Keratinocyte (primary cell): ENCODE measurements at regions not wholly inside any gene's neighbourhood (a gene's known extent, or its start where the extent isn't known, plus 50 kb on each side); places are given as distances from the start of the nearest gene placed in this dataset.

Source experiments
- DNase-seq: peaks from one replicate; pipeline ENCODE4 v3.0.0-alpha.2; 2011; ENCODE audit warnings: low read depth, missing footprints, low spot score
- FAIRE-seq: peaks from 2 replicates; lab custom pipeline; 2011; peaks lifted over from hg19 to GRCh38; lab: Jason Lieb, UNC
- H2AFZ ChIP-seq: 2 replicates; pipeline ENCODE4 v1.6.0; 2012; ENCODE audit warnings: low read length, control low read depth, inconsistent platforms; ENCODE audit not compliant: control insufficient read depth
- H3K27ac ChIP-seq: 2 replicates; pipeline ENCODE4 v1.5.1; 2011; ENCODE audit warnings: low read length; ENCODE audit not compliant: control insufficient read depth, insufficient read depth
- H3K27me3 ChIP-seq: 3 replicates; pipeline ENCODE4 v1.6.0; 2011; ENCODE audit warnings: low read length; ENCODE audit not compliant: control insufficient read depth, insufficient read depth; ENCODE audit errors: extremely low read depth
- H3K36me3 ChIP-seq, 2 experiments: 2 replicates in 1 of 2; 3 replicates in 1 of 2; pipeline ENCODE4 v1.5.1; 2011; ENCODE audit warnings: low read length in 2 of 2, mild to moderate bottlenecking in 1 of 2; ENCODE audit not compliant: control insufficient read depth in 2 of 2, insufficient read depth in 2 of 2; ENCODE audit errors: extremely low read depth in 1 of 2
- H3K4me1 ChIP-seq: 3 replicates; pipeline ENCODE4 v1.5.1; 2011; ENCODE audit warnings: low read length; ENCODE audit not compliant: control insufficient read depth, insufficient read depth; ENCODE audit errors: extremely low read depth
- H3K4me2 ChIP-seq: 3 replicates; pipeline ENCODE4 v1.6.0; 2011; ENCODE audit warnings: low read depth, low read length; ENCODE audit not compliant: control insufficient read depth, insufficient read depth; ENCODE audit errors: extremely low read depth
- H3K4me3 ChIP-seq, 3 experiments: fragments of 200-600 bp in 1 of 3; sonication (generic) in 1 of 3; 2 replicates in 2 of 3; 3 replicates in 1 of 3; pipeline ENCODE4 v1.5.1; 2011 to 2016; ENCODE audit warnings: low read length in 3 of 3, mild to moderate bottlenecking in 3 of 3, control low read depth in 2 of 3, inconsistent platforms in 1 of 3, low read depth in 1 of 3, mixed read lengths in 1 of 3, mixed run types in 1 of 3, moderate library complexity in 1 of 3; ENCODE audit not compliant: control insufficient read depth in 2 of 3, insufficient read depth in 2 of 3; ENCODE audit errors: extremely low read depth in 1 of 3
- H3K79me2 ChIP-seq: 2 replicates; pipeline ENCODE4 v1.6.0; 2012; ENCODE audit warnings: low read length; ENCODE audit not compliant: control insufficient read depth, insufficient read depth
- H3K9ac ChIP-seq: 3 replicates; pipeline ENCODE4 v1.6.0; 2011; ENCODE audit warnings: low read length; ENCODE audit not compliant: control insufficient read depth, insufficient read depth; ENCODE audit errors: extremely low read depth
- H3K9me1 ChIP-seq: 3 replicates; pipeline ENCODE4 v1.6.0; 2011; ENCODE audit warnings: low read length; ENCODE audit not compliant: control insufficient read depth, insufficient read depth; ENCODE audit errors: extremely low read depth
- H3K9me3 ChIP-seq: 2 replicates; pipeline ENCODE4 v1.5.1; 2012; ENCODE audit warnings: low read depth, low read length; ENCODE audit not compliant: control insufficient read depth
- H4K20me1 ChIP-seq: 3 replicates; pipeline ENCODE4 v1.6.0; 2011; ENCODE audit warnings: low read length; ENCODE audit not compliant: control insufficient read depth, insufficient read depth; ENCODE audit errors: extremely low read depth
- EZH2 ChIP-seq: IDR thresholded peaks from one replicate; pipeline ENCODE4 v1.6.1; 2012; ENCODE audit warnings: inconsistent platforms, mild to moderate bottlenecking, low read length, moderate library complexity
- dilution Hi-C: fragments of 300-500 bp; cut with MboI; formaldehyde crosslinking; loops from one replicate; pipeline ENCODE4 v1.7.0; 2020; ENCODE audit warnings: low sequenced_read_pairs; ENCODE audit not compliant: extremely low pct_ligation_motif_present
- TF ChIP-seq, protein P1 (sequence below), 3 experiments: IDR thresholded peaks in 1 of 3; conservative IDR thresholded peaks in 1 of 3; optimal IDR thresholded peaks in 1 of 3; 2 replicates in 2 of 3; 3 replicates in 1 of 3; pipeline versions ENCODE3 to v1.5.1; 2011; ENCODE audit warnings: low read length in 3 of 3, mild to moderate bottlenecking in 3 of 3, moderate library complexity in 2 of 3, control low read depth in 1 of 3, inconsistent platforms in 1 of 3; ENCODE audit not compliant: insufficient read depth in 2 of 3; ENCODE audit errors: extremely low read depth in 1 of 3

DNA sequence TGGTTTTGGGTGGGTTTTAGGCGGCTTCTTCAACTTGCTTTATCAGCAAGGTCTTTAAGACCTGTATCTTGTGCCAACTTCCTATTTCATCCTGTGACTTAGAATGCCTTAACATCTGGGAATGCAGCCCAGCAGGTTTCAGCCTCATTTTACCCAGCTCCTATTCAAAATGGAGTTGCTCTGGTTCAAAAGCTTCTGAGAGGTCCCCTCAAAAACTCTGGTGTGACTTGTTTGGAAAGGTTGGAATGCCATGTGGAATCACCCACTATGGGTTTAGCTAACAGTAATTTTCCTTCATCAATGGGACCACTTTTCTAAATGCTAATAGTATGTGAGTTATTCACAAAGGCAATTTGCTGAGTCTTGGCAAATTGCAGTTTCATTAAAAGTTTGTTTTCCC is 509.4 kb upstream of the SMIM21 start:
- H3K4me2 ChIP-seq, result no peak overlapping the region
- no peaks in the 10 kb centered on the region for H3K9me3 ChIP-seq
- H4K20me1 ChIP-seq, result no peaks in the 10 kb centered on the region
- dilution Hi-C loops, result no loop called here
- no peak overlapping the region for H3K27ac ChIP-seq
- no peaks in the 10 kb centered on the region for H3K36me3 ChIP-seq
- TF ChIP-seq, protein P1, sequence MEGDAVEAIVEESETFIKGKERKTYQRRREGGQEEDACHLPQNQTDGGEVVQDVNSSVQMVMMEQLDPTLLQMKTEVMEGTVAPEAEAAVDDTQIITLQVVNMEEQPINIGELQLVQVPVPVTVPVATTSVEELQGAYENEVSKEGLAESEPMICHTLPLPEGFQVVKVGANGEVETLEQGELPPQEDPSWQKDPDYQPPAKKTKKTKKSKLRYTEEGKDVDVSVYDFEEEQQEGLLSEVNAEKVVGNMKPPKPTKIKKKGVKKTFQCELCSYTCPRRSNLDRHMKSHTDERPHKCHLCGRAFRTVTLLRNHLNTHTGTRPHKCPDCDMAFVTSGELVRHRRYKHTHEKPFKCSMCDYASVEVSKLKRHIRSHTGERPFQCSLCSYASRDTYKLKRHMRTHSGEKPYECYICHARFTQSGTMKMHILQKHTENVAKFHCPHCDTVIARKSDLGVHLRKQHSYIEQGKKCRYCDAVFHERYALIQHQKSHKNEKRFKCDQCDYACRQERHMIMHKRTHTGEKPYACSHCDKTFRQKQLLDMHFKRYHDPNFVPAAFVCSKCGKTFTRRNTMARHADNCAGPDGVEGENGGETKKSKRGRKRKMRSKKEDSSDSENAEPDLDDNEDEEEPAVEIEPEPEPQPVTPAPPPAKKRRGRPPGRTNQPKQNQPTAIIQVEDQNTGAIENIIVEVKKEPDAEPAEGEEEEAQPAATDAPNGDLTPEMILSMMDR (optimal IDR thresholded peaks at IDR 0.05 in 1 of 3, IDR thresholded peaks at IDR 0.05 in 1 of 3, conservative IDR thresholded peaks at IDR 0.05 in 1 of 3; ENCODE audit: extremely low read depth in 1 of 3, insufficient read depth in 2 of 3, low read length in 3 of 3), result no peak
- H3K9ac ChIP-seq, result no peak overlapping the region
- FAIRE-seq (no peak), DNase-seq (no peak)
- H3K4me1 ChIP-seq, result no peaks in the 10 kb centered on the region
- no peak overlapping the region for H2AFZ ChIP-seq
- H3K9me1 ChIP-seq, result no peaks in the 10 kb centered on the region
- no peak overlapping the region for H3K4me3 ChIP-seq
- no peaks in the 10 kb centered on the region for H3K27me3 ChIP-seq
- H3K79me2 ChIP-seq, result no peaks in the 10 kb centered on the region

DNA sequence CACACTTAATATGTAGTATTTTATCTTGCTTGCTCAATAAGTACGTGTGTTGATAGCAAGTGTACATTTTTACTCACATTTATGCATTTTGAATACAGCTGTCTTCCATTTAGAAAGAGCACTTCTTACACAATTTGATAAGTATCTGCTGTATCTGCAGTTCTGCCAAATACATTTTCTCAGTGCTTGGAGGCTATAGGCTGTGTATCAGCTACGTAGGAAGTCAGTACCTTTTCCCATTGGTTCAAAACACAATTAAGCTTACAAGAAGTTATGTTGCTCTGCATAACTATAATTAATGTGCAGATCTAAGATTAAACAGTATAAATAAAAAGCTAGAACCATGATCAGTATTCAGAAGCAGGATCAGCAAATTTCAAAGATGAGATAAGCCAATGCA is 503.6 kb upstream of the SMIM21 start:
- Histone ChIP-seq H3K9me1 (no peaks in the 10 kb centered on the region), H3K9ac (no peak overlapping the region), H3K4me1 (no peaks in the 10 kb centered on the region), H3K4me3 (no peak overlapping the region), H3K27ac (no peak overlapping the region), H3K4me2 (no peak overlapping the region), H3K79me2 (no peaks in the 10 kb centered on the region), H3K27me3 (no peaks in the 10 kb centered on the region), H2AFZ (no peak overlapping the region), H3K36me3 (no peaks in the 10 kb centered on the region), H3K9me3 (no peaks in the 10 kb centered on the region), H4K20me1 (no peaks in the 10 kb centered on the region)
- DNase-seq (no peak), FAIRE-seq (no peak)
- TF ChIP-seq EZH2, result no peak
- TF ChIP-seq, protein P1 (optimal IDR thresholded peaks at IDR 0.05 in 1 of 3, IDR thresholded peaks at IDR 0.05 in 1 of 3, conservative IDR thresholded peaks at IDR 0.05 in 1 of 3; ENCODE audit: extremely low read depth in 1 of 3, insufficient read depth in 2 of 3, low read length in 3 of 3), result no peak
- dilution Hi-C loops, result no loop called here
